ENCODE measurements at regions not wholly inside any gene's neighbourhood (a gene's known extent, or its start where the extent isn't known, plus 50 kb on each side); places are given as distances from the start of the nearest gene placed in this dataset.

DNA sequence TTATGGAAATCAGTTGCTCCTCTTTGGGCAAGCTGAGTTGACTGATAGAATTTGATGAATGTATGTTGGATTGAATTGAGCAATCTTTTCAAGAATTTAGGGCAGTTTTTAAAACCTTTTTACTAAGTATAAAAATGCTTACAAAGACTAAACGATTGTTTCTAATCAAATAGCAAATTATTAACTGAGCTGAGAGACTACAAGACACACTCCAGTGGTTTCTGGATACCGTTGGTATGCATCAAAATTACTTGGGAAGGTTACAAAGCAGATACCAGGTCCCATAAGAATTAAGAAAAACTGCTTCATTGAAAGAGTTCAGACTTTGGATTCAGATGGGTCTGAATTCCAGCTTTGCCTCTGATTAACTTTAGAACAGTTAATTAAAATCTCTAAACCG, 721.4 kb downstream of the FAM181B start:
- H3K4me3 ChIP-seq (ENCODE audit: low read length), result no peak overlapping the region
- H3K27ac Mint-ChIP-seq, result no peak overlapping the region
- H3K27me3 Mint-ChIP-seq, result no peaks in the 10 kb centered on the region
- no peaks in the 10 kb centered on the region for H3K4me1 ChIP-seq (ENCODE audit: insufficient read depth, low read length)
- H3K4me3 Mint-ChIP-seq, result no peak overlapping the region
- H3K27me3 ChIP-seq (ENCODE audit: control insufficient read depth in 1 of 2, insufficient read depth in 2 of 2, low read length in 2 of 2), result no peaks in the 10 kb centered on the region
- DNase-seq (no peak), ATAC-seq (ENCODE audit: poor library complexity) (no peak)
- no peaks in the 10 kb centered on the region for H3K9me3 ChIP-seq (ENCODE audit: control insufficient read depth in 1 of 2, insufficient read depth in 1 of 2, low read length in 2 of 2)
- H3K36me3 Mint-ChIP-seq (ENCODE audit: low read depth), result no peaks in the 10 kb centered on the region
- no peaks in the 10 kb centered on the region for H3K36me3 ChIP-seq (ENCODE audit: insufficient read depth, low read length)
- no peaks in the 10 kb centered on the region for H3K4me1 Mint-ChIP-seq (ENCODE audit: low read depth)
- ChIA-PET CTCF (interaction anchor here (1.3 kb wide), 1 partner anchor 19 kb away, joined by 7 read pairs; no protein-coding TSS in a partner anchor), POLR2A (no interaction called here)
- no peaks in the 10 kb centered on the region for H3K9me3 Mint-ChIP-seq
- no peak overlapping the region for H3K27ac ChIP-seq (ENCODE audit: low read depth in 1 of 2, low read length in 2 of 2)
- TF ChIP-seq, protein P1, sequence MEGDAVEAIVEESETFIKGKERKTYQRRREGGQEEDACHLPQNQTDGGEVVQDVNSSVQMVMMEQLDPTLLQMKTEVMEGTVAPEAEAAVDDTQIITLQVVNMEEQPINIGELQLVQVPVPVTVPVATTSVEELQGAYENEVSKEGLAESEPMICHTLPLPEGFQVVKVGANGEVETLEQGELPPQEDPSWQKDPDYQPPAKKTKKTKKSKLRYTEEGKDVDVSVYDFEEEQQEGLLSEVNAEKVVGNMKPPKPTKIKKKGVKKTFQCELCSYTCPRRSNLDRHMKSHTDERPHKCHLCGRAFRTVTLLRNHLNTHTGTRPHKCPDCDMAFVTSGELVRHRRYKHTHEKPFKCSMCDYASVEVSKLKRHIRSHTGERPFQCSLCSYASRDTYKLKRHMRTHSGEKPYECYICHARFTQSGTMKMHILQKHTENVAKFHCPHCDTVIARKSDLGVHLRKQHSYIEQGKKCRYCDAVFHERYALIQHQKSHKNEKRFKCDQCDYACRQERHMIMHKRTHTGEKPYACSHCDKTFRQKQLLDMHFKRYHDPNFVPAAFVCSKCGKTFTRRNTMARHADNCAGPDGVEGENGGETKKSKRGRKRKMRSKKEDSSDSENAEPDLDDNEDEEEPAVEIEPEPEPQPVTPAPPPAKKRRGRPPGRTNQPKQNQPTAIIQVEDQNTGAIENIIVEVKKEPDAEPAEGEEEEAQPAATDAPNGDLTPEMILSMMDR (IDR thresholded peaks at IDR 0.05), result no peak
- intact Hi-C loops (cut with DNase I, micrococcal nuclease), result no loop called here

DNA sequence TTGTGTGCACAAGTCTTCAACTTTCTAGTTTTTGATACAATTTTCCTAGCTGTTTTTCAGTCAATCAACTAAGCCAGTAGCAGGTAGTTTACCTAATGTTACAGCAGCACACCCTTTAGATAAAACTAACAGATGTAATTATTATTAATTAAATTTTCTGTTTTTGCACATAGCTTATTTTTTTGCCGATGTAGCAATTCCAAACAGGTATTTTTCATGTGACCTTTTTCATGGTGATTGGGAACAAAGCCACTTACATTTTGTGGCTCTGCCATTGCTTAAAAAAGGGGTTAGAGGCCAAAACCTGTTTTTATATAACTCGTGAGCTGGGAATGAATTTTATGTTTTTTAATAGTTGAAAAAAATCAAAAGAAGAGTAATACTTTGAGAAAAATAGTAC, 724.5 kb downstream of the FAM181B start:
- ATAC-seq (ENCODE audit: poor library complexity) (no peak), DNase-seq (no peak)
- CTCF ChIA-PET, result no interaction called here
- H3K27me3 Mint-ChIP-seq, result no peaks in the 10 kb centered on the region
- no peaks in the 10 kb centered on the region for H3K36me3 ChIP-seq (ENCODE audit: insufficient read depth, low read length)
- H3K4me1 Mint-ChIP-seq (ENCODE audit: low read depth), result no peaks in the 10 kb centered on the region
- no peaks in the 10 kb centered on the region for H3K9me3 Mint-ChIP-seq
- no peaks in the 10 kb centered on the region for H3K9me3 ChIP-seq (ENCODE audit: control insufficient read depth in 1 of 2, insufficient read depth in 1 of 2, low read length in 2 of 2)
- no peaks in the 10 kb centered on the region for H3K27me3 ChIP-seq (ENCODE audit: control insufficient read depth in 1 of 2, insufficient read depth in 2 of 2, low read length in 2 of 2)
- H3K4me3 ChIP-seq (ENCODE audit: low read length), result no peak overlapping the region
- TF ChIP-seq, protein P1 (IDR thresholded peaks at IDR 0.05), result no peak
- H3K27ac ChIP-seq (ENCODE audit: low read depth in 1 of 2, low read length in 2 of 2), result no peak overlapping the region
- no peaks in the 10 kb centered on the region for H3K36me3 Mint-ChIP-seq (ENCODE audit: low read depth)
- intact Hi-C loops (cut with DNase I, micrococcal nuclease), result no loop called here
- no peak overlapping the region for H3K27ac Mint-ChIP-seq
- H3K4me3 Mint-ChIP-seq, result no peak overlapping the region
- no peaks in the 10 kb centered on the region for H3K4me1 ChIP-seq (ENCODE audit: insufficient read depth, low read length)
- POLR2A ChIA-PET, result no interaction called here

DNA sequence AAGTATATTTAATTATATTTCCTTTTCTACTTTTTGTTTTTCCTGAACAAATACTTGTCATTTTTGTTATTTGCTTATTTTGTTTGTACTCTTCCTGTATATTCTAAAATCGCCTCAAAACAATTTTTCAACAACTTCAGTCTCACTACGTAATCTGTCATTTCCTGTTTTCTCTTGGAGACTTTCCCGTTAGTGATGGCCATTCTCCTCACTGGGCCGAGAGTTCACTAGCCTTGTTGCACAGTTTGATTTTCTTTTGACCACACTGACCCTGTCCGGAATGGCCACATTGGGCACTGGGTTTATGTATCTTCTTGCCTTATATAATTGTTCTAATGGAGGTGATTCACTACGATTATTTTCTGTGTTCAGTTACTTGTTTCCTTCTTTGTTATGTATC, 726.1 kb downstream of the FAM181B start:
- Histone ChIP-seq H3K27ac (ENCODE audit: low read depth in 1 of 2, low read length in 2 of 2) (no peak overlapping the region), H3K4me3 (ENCODE audit: low read length) (no peak overlapping the region), H3K36me3 (ENCODE audit: insufficient read depth, low read length) (no peaks in the 10 kb centered on the region), H3K9me3 (ENCODE audit: control insufficient read depth in 1 of 2, insufficient read depth in 1 of 2, low read length in 2 of 2) (peaks cover 0 to 4% of the 10 kb centered on the region in 2 experiments), H3K27me3 (ENCODE audit: control insufficient read depth in 1 of 2, insufficient read depth in 2 of 2, low read length in 2 of 2) (no peaks in the 10 kb centered on the region), H3K4me1 (ENCODE audit: insufficient read depth, low read length) (no peaks in the 10 kb centered on the region)
- DNase-seq (no peak), ATAC-seq (ENCODE audit: poor library complexity) (no peak)
- Mint-ChIP-seq H3K4me3 (no peak overlapping the region), H3K36me3 (ENCODE audit: low read depth) (no peaks in the 10 kb centered on the region), H3K27me3 (no peaks in the 10 kb centered on the region), H3K9me3 (no peaks in the 10 kb centered on the region), H3K4me1 (ENCODE audit: low read depth) (no peaks in the 10 kb centered on the region), H3K27ac (no peak overlapping the region)
- intact Hi-C loops (cut with DNase I, micrococcal nuclease), result no loop called here
- ChIA-PET CTCF (no interaction called here), POLR2A (no interaction called here)
- TF ChIP-seq, protein P1 (IDR thresholded peaks at IDR 0.05), result no peak

Data from CD4-positive, alpha-beta T cell (primary cell).